Trophoblast cell (in vitro differentiated cells and primary cell): ENCODE measurements at regions not wholly inside any gene's neighbourhood (a gene's known extent, or its start where the extent isn't known, plus 50 kb on each side); places are given as distances from the start of the nearest gene placed in this dataset.

ENCODE experiments used
- DNase-seq, 2 donors: peaks; one replicate each; pipeline ENCODE4 v3.0.0-alpha.2; 2016
- H2AFZ ChIP-seq: 2 replicates; pipeline ENCODE4 v1.6.1; 2013; ENCODE audit warnings: low read length, moderate library complexity, mild to moderate bottlenecking; ENCODE audit not compliant: insufficient read depth, poor library complexity
- H2AK5ac ChIP-seq: 2 replicates; pipeline ENCODE4 v1.6.1; 2013; ENCODE audit warnings: mild to moderate bottlenecking, low read length
- H2BK120ac ChIP-seq: 2 replicates; pipeline ENCODE4 v1.6.1; 2013; ENCODE audit warnings: low read length, mild to moderate bottlenecking, moderate library complexity; ENCODE audit not compliant: insufficient read depth, poor library complexity
- H2BK12ac ChIP-seq: 2 replicates; pipeline ENCODE4 v1.6.1; 2013; ENCODE audit warnings: mild to moderate bottlenecking, low read length, moderate library complexity
- H2BK5ac ChIP-seq: 2 replicates; pipeline ENCODE4 v1.6.1; 2013; ENCODE audit warnings: low read length, low read depth, moderate library complexity, mild to moderate bottlenecking; ENCODE audit not compliant: poor library complexity
- H3K14ac ChIP-seq: 2 replicates; pipeline ENCODE4 v1.6.1; 2013; ENCODE audit warnings: mild to moderate bottlenecking, low read length
- H3K18ac ChIP-seq: 2 replicates; pipeline ENCODE4 v1.6.1; 2013; ENCODE audit warnings: mild to moderate bottlenecking, low read length
- H3K23ac ChIP-seq: 2 replicates; pipeline ENCODE4 v1.6.1; 2013; ENCODE audit warnings: low read length
- H3K27ac ChIP-seq: 2 replicates; pipeline ENCODE4 v1.5.1; 2013; ENCODE audit warnings: low read depth, mild to moderate bottlenecking, inconsistent platforms, low read length, moderate library complexity
- H3K27me3 ChIP-seq: 2 replicates; pipeline ENCODE4 v1.6.1; 2013; ENCODE audit warnings: inconsistent platforms, mild to moderate bottlenecking, low read length, moderate library complexity; ENCODE audit not compliant: insufficient read depth
- H3K36me3 ChIP-seq, 2 experiments: 1 replicate in 1 of 2; 2 replicates in 1 of 2; pipeline ENCODE4 v1.6.1; 2013; ENCODE audit warnings: low read length in 2 of 2, mild to moderate bottlenecking in 2 of 2, moderate library complexity in 1 of 2; ENCODE audit not compliant: insufficient read depth in 2 of 2, control insufficient read depth in 1 of 2
- H3K4ac ChIP-seq: 2 replicates; pipeline ENCODE4 v1.6.1; 2013; ENCODE audit warnings: low read depth, mild to moderate bottlenecking, low read length, moderate library complexity
- H3K4me1 ChIP-seq, 2 experiments: 1 replicate in 1 of 2; 2 replicates in 1 of 2; pipeline ENCODE4 v1.6.1; 2013; ENCODE audit warnings: low read length in 2 of 2, mild to moderate bottlenecking in 2 of 2, moderate library complexity in 1 of 2; ENCODE audit not compliant: insufficient read depth in 2 of 2, control insufficient read depth in 1 of 2
- H3K4me2 ChIP-seq: 2 replicates; pipeline ENCODE4 v1.6.1; 2013; ENCODE audit warnings: inconsistent platforms, mild to moderate bottlenecking, low read length, moderate library complexity
- H3K4me3 ChIP-seq: 2 replicates; pipeline ENCODE4 v1.5.1; 2013; ENCODE audit warnings: mild to moderate bottlenecking, low read depth, low read length, inconsistent platforms
- H3K79me1 ChIP-seq: one replicate; pipeline ENCODE4 v1.6.1; 2013; ENCODE audit warnings: low read length
- H3K79me2 ChIP-seq: 2 replicates; pipeline ENCODE4 v1.6.1; 2013; ENCODE audit warnings: low read length, mild to moderate bottlenecking; ENCODE audit not compliant: control insufficient read depth, insufficient read depth, poor library complexity
- H3K9ac ChIP-seq: 2 replicates; pipeline ENCODE4 v1.6.1; 2013; ENCODE audit warnings: mild to moderate bottlenecking, low read length
- H3K9me3 ChIP-seq: 2 replicates; pipeline ENCODE4 v1.6.1; 2013; ENCODE audit warnings: low read depth, mild to moderate bottlenecking, control low read depth, inconsistent platforms, low read length; ENCODE audit not compliant: insufficient read depth
- H4K12ac ChIP-seq: 2 replicates; pipeline ENCODE4 v1.6.1; 2013; ENCODE audit warnings: low read depth, mild to moderate bottlenecking, low read length, moderate library complexity
- H4K8ac ChIP-seq: 2 replicates; pipeline ENCODE4 v1.6.1; 2013; ENCODE audit warnings: low read depth, mild to moderate bottlenecking, low read length, moderate library complexity
- H4K91ac ChIP-seq: one replicate; pipeline ENCODE4 v1.6.1; 2013; ENCODE audit warnings: low read depth, mild to moderate bottlenecking, low read length, moderate library complexity
- WGBS: extraction: QIAGEN DNeasy Blood & Tissue Kit; methylation state at CpG from one replicate; pipeline ENCODE4 v1.1.7; 2013; ENCODE audit warnings: missing lambda C conversion rate; ENCODE audit not compliant: insufficient read length, insufficient coverage; ENCODE audit errors: extremely low coverage; 5-methylcytosine and 5-hydroxymethylcytosine counted together

GRCh38 chr7:8908889-8909288, 475.5 kb downstream of the NXPH1 start:
- Histone ChIP-seq H2AFZ (no peak overlapping the region), H3K18ac (no peak overlapping the region), H2AK5ac (no peak overlapping the region), H2BK120ac (no peak overlapping the region), H2BK12ac (no peak overlapping the region), H3K23ac (no peak overlapping the region), H3K9ac (no peak overlapping the region), H3K4me3 (no peak overlapping the region), H3K27me3 (no peaks in the 10 kb centered on the region), H3K14ac (no peak overlapping the region), H3K79me1 (no peaks in the 10 kb centered on the region), H3K4me1 (no peaks in the 10 kb centered on the region), H4K12ac (no peak overlapping the region), H3K36me3 (no peaks in the 10 kb centered on the region), H4K8ac (no peak overlapping the region), H3K4ac (no peak overlapping the region), H3K79me2 (no peaks in the 10 kb centered on the region), H2BK5ac (no peak overlapping the region), H3K4me2 (no peak overlapping the region), H3K27ac (no peak overlapping the region), H4K91ac (no peak overlapping the region), H3K9me3 (no peaks in the 10 kb centered on the region)
- no peak for DNase-seq
- no CpG with 5 or more reads among the region's 1 CpG for WGBS

DNA sequence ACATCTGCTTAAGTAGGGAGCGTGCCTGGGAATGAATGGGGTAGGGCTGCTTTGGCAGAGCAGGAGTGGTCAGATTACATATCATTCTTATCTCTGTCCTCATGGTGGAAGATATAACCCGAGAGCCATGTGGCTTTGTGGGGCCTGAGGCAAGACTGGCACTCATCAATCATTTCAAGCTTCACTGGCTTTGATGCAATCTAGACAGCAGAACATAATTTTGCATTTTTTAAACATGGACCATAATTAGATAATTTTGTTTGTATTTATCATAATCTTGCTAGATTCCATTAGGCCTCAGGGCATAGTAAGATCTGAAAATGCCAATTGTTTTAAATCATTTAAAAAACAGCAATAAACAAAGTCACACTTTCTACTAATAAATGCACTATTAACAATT, 480.3 kb downstream of the NXPH1 start:
- Histone ChIP-seq H3K4me1 (no peaks in the 10 kb centered on the region), H3K79me1 (no peaks in the 10 kb centered on the region), H2BK5ac (no peak overlapping the region), H3K14ac (no peak overlapping the region), H2BK12ac (no peak overlapping the region), H3K4ac (no peak overlapping the region), H3K27me3 (no peaks in the 10 kb centered on the region), H3K9me3 (no peaks in the 10 kb centered on the region), H3K27ac (no peak overlapping the region), H4K12ac (no peak overlapping the region), H3K23ac (no peak overlapping the region), H3K9ac (no peak overlapping the region), H3K4me2 (no peak overlapping the region), H4K8ac (no peak overlapping the region), H3K18ac (no peak overlapping the region), H3K36me3 (no peaks in the 10 kb centered on the region), H2AK5ac (no peak overlapping the region), H2AFZ (no peak overlapping the region), H4K91ac (no peak overlapping the region), H2BK120ac (no peak overlapping the region), H3K4me3 (no peak overlapping the region), H3K79me2 (no peaks in the 10 kb centered on the region)
- no CpG with 5 or more reads among the region's 2 CpGs for WGBS
- no peak for DNase-seq

DNA sequence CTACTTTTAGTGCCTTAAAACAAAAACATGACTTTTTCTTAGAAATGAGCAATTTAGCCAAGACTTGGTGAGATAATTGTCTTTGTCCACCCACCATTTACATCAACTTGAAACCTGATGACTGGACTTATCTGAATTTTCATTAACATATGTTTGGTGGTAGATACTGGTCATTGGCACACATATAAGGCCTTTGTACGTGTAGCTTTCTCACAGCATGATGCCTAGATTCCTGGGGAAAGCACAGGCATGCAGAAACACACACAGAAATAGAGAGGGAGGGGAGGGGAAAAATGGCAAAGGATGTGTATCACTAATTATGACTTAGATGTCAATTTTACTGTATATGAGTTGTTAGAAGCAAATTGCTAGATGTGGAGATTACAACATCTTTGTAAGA, 488.4 kb downstream of the NXPH1 start:
- no peak overlapping the region for H4K12ac ChIP-seq
- no peak overlapping the region for H3K9ac ChIP-seq
- DNase-seq: no peak
- no peak overlapping the region for H2AK5ac ChIP-seq
- H3K4ac ChIP-seq: no peak overlapping the region
- H3K27me3 ChIP-seq: no peaks in the 10 kb centered on the region
- no peaks in the 10 kb centered on the region for H3K4me1 ChIP-seq
- H3K4me2 ChIP-seq: no peak overlapping the region
- H2BK5ac ChIP-seq: no peak overlapping the region
- H3K23ac ChIP-seq: no peak overlapping the region
- no CpG with 5 or more reads among the region's 1 CpG for WGBS
- H4K8ac ChIP-seq: no peak overlapping the region
- H2AFZ ChIP-seq: no peak overlapping the region
- no peak overlapping the region for H3K18ac ChIP-seq
- no peak overlapping the region for H3K4me3 ChIP-seq
- no peaks in the 10 kb centered on the region for H3K36me3 ChIP-seq
- H3K79me2 ChIP-seq: no peaks in the 10 kb centered on the region
- H3K9me3 ChIP-seq: no peaks in the 10 kb centered on the region
- no peaks in the 10 kb centered on the region for H3K79me1 ChIP-seq
- H3K14ac ChIP-seq: no peak overlapping the region
- H4K91ac ChIP-seq: no peak overlapping the region
- no peak overlapping the region for H2BK12ac ChIP-seq
- no peak overlapping the region for H2BK120ac ChIP-seq
- no peak overlapping the region for H3K27ac ChIP-seq

DNA sequence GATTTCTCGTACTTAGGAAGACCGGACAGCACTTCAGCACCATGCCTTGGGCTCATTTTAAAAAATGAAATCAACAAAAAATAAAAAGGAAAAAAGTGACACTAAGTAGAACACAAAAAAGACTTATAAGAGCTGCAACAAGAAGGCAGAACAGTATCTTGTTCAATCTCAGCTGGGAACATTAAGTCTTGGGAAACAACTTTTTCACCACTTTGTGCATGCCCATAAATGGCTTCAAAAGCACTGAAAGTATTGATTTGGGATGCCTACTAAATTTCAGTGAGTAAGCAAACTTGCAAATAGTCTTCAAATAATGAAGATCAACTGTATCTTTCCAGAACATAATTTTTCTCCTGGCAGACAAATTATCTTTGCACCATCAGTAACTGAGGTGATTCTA, 489.3 kb downstream of the NXPH1 start:
- Histone ChIP-seq H3K4me2 (no peak overlapping the region), H3K4me1 (no peaks in the 10 kb centered on the region), H3K14ac (no peak overlapping the region), H2BK12ac (no peak overlapping the region), H3K4ac (no peak overlapping the region), H3K27me3 (no peaks in the 10 kb centered on the region), H3K27ac (no peak overlapping the region), H3K36me3 (no peaks in the 10 kb centered on the region), H3K79me2 (no peaks in the 10 kb centered on the region), H3K79me1 (no peaks in the 10 kb centered on the region), H3K23ac (no peak overlapping the region), H2AK5ac (no peak overlapping the region), H3K9me3 (no peaks in the 10 kb centered on the region), H3K4me3 (no peak overlapping the region), H2BK120ac (no peak overlapping the region), H3K9ac (no peak overlapping the region), H4K91ac (no peak overlapping the region), H4K8ac (no peak overlapping the region), H2BK5ac (no peak overlapping the region), H2AFZ (no peak overlapping the region), H3K18ac (no peak overlapping the region), H4K12ac (no peak overlapping the region)
- DNase-seq: no peak
- WGBS: no CpG with 5 or more reads among the region's 2 CpGs
